Activated naive CD8-positive, alpha-beta T cell treated with anti-CD3 and anti-CD28 coated beads, Interleukin-2, amount 50 U/mL, for 24 hours (primary cell): ENCODE measurements at regions not wholly inside any gene's neighbourhood (a gene's known extent, or its start where the extent isn't known, plus 50 kb on each side); places are given as distances from the start of the nearest gene placed in this dataset.

Source experiments
- ATAC-seq: fragments of 150-1000 bp; cut with Tn5 transposase; one replicate; pipeline ENCODE4 v1.10.0; 2021
- DNase-seq: peaks from one replicate; pipeline ENCODE4 v3.0.0; 2021
- H3K27ac Mint-ChIP-seq: one replicate; pipeline ENCODE4 v1.8.0; 2021; ENCODE audit warnings: mild to moderate bottlenecking, mixed read lengths
- H3K27me3 Mint-ChIP-seq: one replicate; pipeline ENCODE4 v1.8.0; 2021; ENCODE audit warnings: mixed read lengths
- H3K36me3 Mint-ChIP-seq: one replicate; pipeline ENCODE4 v1.8.0; 2021; ENCODE audit warnings: low read depth, mixed read lengths
- H3K4me1 Mint-ChIP-seq: one replicate; pipeline ENCODE4 v1.8.0; 2021; ENCODE audit warnings: mixed read lengths
- H3K4me3 Mint-ChIP-seq: one replicate; pipeline ENCODE4 v1.8.0; 2021; ENCODE audit warnings: mild to moderate bottlenecking, moderate library complexity, mixed read lengths
- H3K9me3 Mint-ChIP-seq: one replicate; pipeline ENCODE4 v1.8.0; 2021; ENCODE audit warnings: mixed read lengths

GRCh38 chr5:40029711-40030495 is 605.1 kb upstream of the DAB2 start:
- no peak for ATAC-seq
- Mint-ChIP-seq H3K4me3 (no peak overlapping the region), H3K27ac (no peak overlapping the region), H3K27me3 (no peaks in the 10 kb centered on the region), H3K9me3 (no peaks in the 10 kb centered on the region), H3K4me1 (peaks cover 8% of the 10 kb centered on the region), H3K36me3 (no peaks in the 10 kb centered on the region)
- DNase-seq = no peak

- Mint-ChIP-seq H3K9me3 (no peaks in the 10 kb centered on the region), H3K36me3 (no peaks in the 10 kb centered on the region), H3K4me3 (no peak overlapping the region), H3K27me3 (no peaks in the 10 kb centered on the region), H3K4me1 (no peaks in the 10 kb centered on the region), H3K27ac (no peak overlapping the region)
- DNase-seq (no peak), ATAC-seq (no peak)
Observed at GRCh38 chr5:40027400-40027799, 602.6 kb upstream of the DAB2 start.

GRCh38 chr5:40025586-40025985 is 600.8 kb upstream of the DAB2 start:
- H3K27ac Mint-ChIP-seq = no peak overlapping the region
- ATAC-seq = no peak
- no peak overlapping the region for H3K4me3 Mint-ChIP-seq
- no peaks in the 10 kb centered on the region for H3K4me1 Mint-ChIP-seq
- H3K36me3 Mint-ChIP-seq = no peaks in the 10 kb centered on the region
- H3K9me3 Mint-ChIP-seq = no peaks in the 10 kb centered on the region
- H3K27me3 Mint-ChIP-seq = no peaks in the 10 kb centered on the region
- no peak for DNase-seq

GRCh38 chr5:40022057-40022456 is 597.3 kb upstream of the DAB2 start:
- Mint-ChIP-seq H3K36me3 (no peaks in the 10 kb centered on the region), H3K9me3 (no peaks in the 10 kb centered on the region), H3K27me3 (peaks cover 10% of the 10 kb centered on the region), H3K27ac (no peak overlapping the region), H3K4me3 (no peak overlapping the region), H3K4me1 (no peaks in the 10 kb centered on the region)
- ATAC-seq (no peak), DNase-seq (no peak)

GRCh38 chr5:40021007-40021406 is 596.2 kb upstream of the DAB2 start:
- no peaks in the 10 kb centered on the region for H3K9me3 Mint-ChIP-seq
- peaks cover 12% of the 10 kb centered on the region for H3K27me3 Mint-ChIP-seq
- H3K4me1 Mint-ChIP-seq = no peaks in the 10 kb centered on the region
- DNase-seq = no peak
- no peaks in the 10 kb centered on the region for H3K36me3 Mint-ChIP-seq
- H3K27ac Mint-ChIP-seq = no peak overlapping the region
- no peak for ATAC-seq
- H3K4me3 Mint-ChIP-seq = no peak overlapping the region

- H3K36me3 Mint-ChIP-seq = no peaks in the 10 kb centered on the region
- no peak overlapping the region for H3K4me3 Mint-ChIP-seq
Observed at GRCh38 chr5:40017918-40018317, 593.1 kb upstream of the DAB2 start.

GRCh38 chr5:40017135-40017534 is 592.4 kb upstream of the DAB2 start:
- no peaks in the 10 kb centered on the region for H3K4me1 Mint-ChIP-seq
- H3K36me3 Mint-ChIP-seq = no peaks in the 10 kb centered on the region
- DNase-seq (no peak), ATAC-seq (no peak)
- H3K27ac Mint-ChIP-seq = no peak overlapping the region
- no peak overlapping the region for H3K4me3 Mint-ChIP-seq
- H3K27me3 Mint-ChIP-seq = peaks cover 15% of the 10 kb centered on the region
- no peaks in the 10 kb centered on the region for H3K9me3 Mint-ChIP-seq

More at GRCh38 chr5:40017918-40018317, 593.1 kb upstream of the DAB2 start:
- ATAC-seq (no peak), DNase-seq (no peak)
- H3K9me3 Mint-ChIP-seq = no peaks in the 10 kb centered on the region
- H3K27me3 Mint-ChIP-seq = peaks cover 15% of the 10 kb centered on the region
- H3K4me1 Mint-ChIP-seq = no peaks in the 10 kb centered on the region
- H3K27ac Mint-ChIP-seq = no peak overlapping the region

- H3K36me3 Mint-ChIP-seq = no peaks in the 10 kb centered on the region
- H3K9me3 Mint-ChIP-seq = peaks cover 15% of the 10 kb centered on the region
- H3K4me1 Mint-ChIP-seq = no peaks in the 10 kb centered on the region
- H3K4me3 Mint-ChIP-seq = no peak overlapping the region
- H3K27ac Mint-ChIP-seq = no peak overlapping the region
- no peak for DNase-seq
- ATAC-seq = no peak
- peaks cover 17% of the 10 kb centered on the region for H3K27me3 Mint-ChIP-seq
Observed at GRCh38 chr5:40010436-40010835, 585.7 kb upstream of the DAB2 start.

GRCh38 chr5:40006260-40006659 is 581.5 kb upstream of the DAB2 start:
- ATAC-seq = no peak
- H3K27me3 Mint-ChIP-seq = peaks cover 20% of the 10 kb centered on the region

GRCh38 chr5:40001796-40002195 is 577.0 kb upstream of the DAB2 start:
- peaks cover 4% of the 10 kb centered on the region for H3K9me3 Mint-ChIP-seq
- no peak for ATAC-seq
- no peak overlapping the region for H3K27ac Mint-ChIP-seq
- DNase-seq = no peak
- H3K4me1 Mint-ChIP-seq = no peaks in the 10 kb centered on the region
- H3K27me3 Mint-ChIP-seq = peaks cover 12% of the 10 kb centered on the region
- H3K4me3 Mint-ChIP-seq = no peak overlapping the region
- no peaks in the 10 kb centered on the region for H3K36me3 Mint-ChIP-seq

More at GRCh38 chr5:40006260-40006659, 581.5 kb upstream of the DAB2 start:
- no peaks in the 10 kb centered on the region for H3K36me3 Mint-ChIP-seq
- DNase-seq = no peak
- H3K4me1 Mint-ChIP-seq = no peaks in the 10 kb centered on the region
- no peak overlapping the region for H3K4me3 Mint-ChIP-seq
- peaks cover 18% of the 10 kb centered on the region for H3K9me3 Mint-ChIP-seq
- no peak overlapping the region for H3K27ac Mint-ChIP-seq

- no peaks in the 10 kb centered on the region for H3K4me1 Mint-ChIP-seq
- no peak for ATAC-seq
- H3K27ac Mint-ChIP-seq = no peak overlapping the region
- no peaks in the 10 kb centered on the region for H3K36me3 Mint-ChIP-seq
- H3K9me3 Mint-ChIP-seq = no peaks in the 10 kb centered on the region
- DNase-seq = no peak
- no peak overlapping the region for H3K4me3 Mint-ChIP-seq
- H3K27me3 Mint-ChIP-seq = peaks cover 8% of the 10 kb centered on the region
Observed at GRCh38 chr5:39998518-39998917, 573.7 kb upstream of the DAB2 start.

GRCh38 chr5:39995990-39996389 is 571.2 kb upstream of the DAB2 start:
- no peaks in the 10 kb centered on the region for H3K36me3 Mint-ChIP-seq
- H3K4me3 Mint-ChIP-seq = no peak overlapping the region
- no peak for DNase-seq
- H3K27ac Mint-ChIP-seq = no peak overlapping the region
- no peaks in the 10 kb centered on the region for H3K9me3 Mint-ChIP-seq
- no peak for ATAC-seq
- no peaks in the 10 kb centered on the region for H3K4me1 Mint-ChIP-seq
- peaks cover 13% of the 10 kb centered on the region for H3K27me3 Mint-ChIP-seq

- peaks cover 18% of the 10 kb centered on the region for H3K27me3 Mint-ChIP-seq
- no peaks in the 10 kb centered on the region for H3K9me3 Mint-ChIP-seq
Observed at GRCh38 chr5:39992617-39993202, 567.9 kb upstream of the DAB2 start.

GRCh38 chr5:39986614-39987013 is 561.8 kb upstream of the DAB2 start:
- DNase-seq (no peak), ATAC-seq (no peak)
- no peaks in the 10 kb centered on the region for H3K36me3 Mint-ChIP-seq
- H3K27me3 Mint-ChIP-seq = peaks cover 12% of the 10 kb centered on the region
- no peak overlapping the region for H3K27ac Mint-ChIP-seq
- no peaks in the 10 kb centered on the region for H3K9me3 Mint-ChIP-seq
- no peaks in the 10 kb centered on the region for H3K4me1 Mint-ChIP-seq
- H3K4me3 Mint-ChIP-seq = no peak overlapping the region

More at GRCh38 chr5:39992617-39993202, 567.9 kb upstream of the DAB2 start:
- H3K4me3 Mint-ChIP-seq = no peak overlapping the region
- no peak for DNase-seq
- no peak for ATAC-seq
- no peaks in the 10 kb centered on the region for H3K4me1 Mint-ChIP-seq
- H3K27ac Mint-ChIP-seq = no peak overlapping the region
- H3K36me3 Mint-ChIP-seq = no peaks in the 10 kb centered on the region

- ATAC-seq (no peak), DNase-seq (no peak)
- Mint-ChIP-seq H3K9me3 (no peaks in the 10 kb centered on the region), H3K27me3 (no peaks in the 10 kb centered on the region), H3K4me3 (no peak overlapping the region), H3K27ac (no peak overlapping the region), H3K36me3 (no peaks in the 10 kb centered on the region), H3K4me1 (no peaks in the 10 kb centered on the region)
Observed at GRCh38 chr5:39980056-39980455, 555.3 kb upstream of the DAB2 start.
